ENCODE measurements at regions not wholly inside any gene's neighbourhood (a gene's known extent, or its start where the extent isn't known, plus 50 kb on each side); places are given as distances from the start of the nearest gene placed in this dataset.

GRCh38 chr18:27331606-27332005 is 146.5 kb upstream of the CHST9 start:
- DNase-seq (ENCODE audit: low read depth): no peak
- no peak overlapping the region for H3K4me3 ChIP-seq (ENCODE audit: low read depth, low read length)
- TF ChIP-seq CTCF (IDR thresholded peaks at IDR 0.05; ENCODE audit: insufficient read depth, low read depth, low read length, missing control alignments): no peak

- H3K4me3 ChIP-seq (ENCODE audit: low read depth, low read length): no peak overlapping the region
- no peak for TF ChIP-seq CTCF (IDR thresholded peaks at IDR 0.05; ENCODE audit: insufficient read depth, low read depth, low read length, missing control alignments)
- DNase-seq (ENCODE audit: low read depth): no peak
These were observed 129.9 kb upstream of the CHST9 start for GRCh38 chr18:27314996-27315395.

DNA sequence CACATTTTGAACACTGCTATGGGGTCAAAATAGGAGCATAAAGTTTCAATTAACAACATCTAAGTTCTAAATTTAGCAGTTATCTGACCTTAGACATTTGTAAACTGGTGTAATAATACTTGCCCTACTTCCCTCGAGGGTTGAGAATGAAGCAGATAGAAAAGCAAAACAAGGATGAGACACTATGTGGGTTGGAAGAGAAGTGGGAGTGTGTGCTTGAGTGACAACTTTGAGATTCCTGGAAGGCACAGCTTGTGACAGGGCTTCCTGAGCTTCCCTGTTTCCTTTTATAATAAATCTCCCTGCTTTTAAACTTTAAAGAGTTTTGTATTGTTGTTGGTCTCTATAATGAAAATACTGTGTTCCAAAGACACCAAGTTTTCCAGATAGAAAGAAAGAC is 128.6 kb upstream of the CHST9 start:
- H3K4me3 ChIP-seq (ENCODE audit: low read depth, low read length): no peak overlapping the region
- DNase-seq (ENCODE audit: low read depth): no peak
- TF ChIP-seq CTCF (IDR thresholded peaks at IDR 0.05; ENCODE audit: insufficient read depth, low read depth, low read length, missing control alignments): no peak

DNA sequence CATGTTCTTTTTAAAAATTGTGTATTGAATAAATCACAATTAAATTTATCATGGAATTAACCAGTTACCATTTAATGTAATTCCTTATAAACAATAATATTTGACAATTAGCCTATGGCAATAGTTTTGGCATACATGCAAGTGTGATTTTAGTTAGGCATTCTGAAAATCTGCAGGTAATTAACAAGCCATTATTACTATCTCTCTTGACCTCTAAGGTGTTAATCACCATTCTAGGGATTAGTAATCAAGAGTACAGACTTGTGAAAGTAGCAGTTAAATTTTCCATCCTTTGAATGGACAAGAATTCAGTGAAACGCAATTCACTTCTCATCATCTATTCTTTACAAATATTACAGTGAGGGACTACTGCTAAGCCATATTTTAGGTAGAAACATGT is 127.7 kb upstream of the CHST9 start:
- no peak overlapping the region for H3K4me3 ChIP-seq (ENCODE audit: low read depth, low read length)
- DNase-seq (ENCODE audit: low read depth): no peak
- no peak for TF ChIP-seq CTCF (IDR thresholded peaks at IDR 0.05; ENCODE audit: insufficient read depth, low read depth, low read length, missing control alignments)

DNA sequence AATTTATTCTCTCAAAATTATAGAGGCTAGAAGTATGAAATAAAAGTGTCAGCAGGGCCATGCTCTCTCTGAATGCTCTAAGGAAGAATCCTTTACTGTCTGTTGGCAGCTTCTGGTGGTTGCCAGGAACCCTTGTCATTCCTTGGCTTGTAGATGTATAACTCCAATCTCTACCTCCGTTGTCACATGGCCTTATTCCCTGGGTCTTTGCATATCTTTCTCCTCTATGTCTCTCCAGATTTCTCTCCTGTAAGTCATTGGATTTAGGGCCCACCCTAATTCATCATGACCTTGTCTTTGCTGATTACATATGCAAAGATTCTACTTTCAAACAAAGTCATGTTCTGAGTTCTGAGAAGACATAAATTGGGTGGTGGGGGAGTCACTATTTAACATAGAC is 127.0 kb upstream of the CHST9 start:
- TF ChIP-seq CTCF (IDR thresholded peaks at IDR 0.05; ENCODE audit: insufficient read depth, low read depth, low read length, missing control alignments): no peak
- DNase-seq (ENCODE audit: low read depth): no peak
- no peak overlapping the region for H3K4me3 ChIP-seq (ENCODE audit: low read depth, low read length)

DNA sequence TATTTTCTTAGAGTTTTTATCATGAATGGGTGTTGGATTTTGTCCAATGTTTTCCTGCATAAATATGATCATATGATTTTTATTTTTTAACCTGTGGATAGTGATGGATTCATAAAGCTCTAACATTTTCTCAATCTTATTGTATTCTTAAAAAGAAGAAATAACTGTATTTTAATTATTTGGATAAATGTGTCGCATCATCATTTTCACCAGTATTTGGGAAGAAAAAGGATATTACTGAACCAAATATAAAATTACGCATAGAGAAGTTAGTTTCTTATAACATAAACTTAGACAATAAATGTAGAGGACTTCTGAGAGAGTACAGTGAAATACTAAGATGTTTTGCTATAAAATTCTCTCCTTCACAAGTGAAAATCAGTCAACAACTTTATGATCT is 126.0 kb upstream of the CHST9 start:
- no peak for TF ChIP-seq CTCF (IDR thresholded peaks at IDR 0.05; ENCODE audit: insufficient read depth, low read depth, low read length, missing control alignments)
- DNase-seq (ENCODE audit: low read depth): no peak

DNA sequence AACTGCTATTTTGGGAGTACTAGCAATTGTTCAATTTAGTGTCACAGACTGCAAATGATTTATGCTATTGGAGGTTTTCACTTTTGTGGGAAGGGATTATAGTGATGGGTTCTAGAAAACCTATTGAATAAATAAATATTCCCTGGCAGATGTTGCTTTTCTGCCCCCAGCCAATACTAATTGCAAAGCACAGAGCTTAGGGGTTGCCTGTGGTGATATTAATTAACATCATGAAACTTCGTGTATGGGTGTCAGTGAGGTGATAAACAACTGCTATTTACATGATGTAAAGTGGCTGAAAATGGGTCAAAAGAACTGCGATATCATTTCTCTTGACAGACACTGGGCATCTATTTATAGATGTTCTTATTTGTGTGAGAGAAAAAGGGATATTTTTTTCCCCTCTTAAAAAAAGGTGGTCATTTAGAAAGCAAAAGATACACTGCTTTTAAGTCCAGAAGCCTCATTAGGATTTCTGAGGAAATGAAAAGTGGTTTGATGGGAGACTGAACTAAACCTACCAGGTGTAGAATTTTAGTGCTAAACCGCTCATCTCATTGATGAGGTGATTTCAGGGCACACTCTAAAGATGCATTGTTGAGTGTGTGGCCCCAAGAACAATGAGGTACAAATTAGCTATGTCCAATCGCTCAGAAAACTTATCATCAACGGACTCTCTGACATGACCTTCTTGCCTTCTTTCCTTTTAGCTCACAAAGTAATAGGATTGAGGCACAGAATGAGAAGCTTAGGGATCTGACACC is 116.7 kb upstream of the CHST9 start:
- H3K4me3 ChIP-seq (ENCODE audit: low read depth, low read length): no peak overlapping the region
- no peak for DNase-seq (ENCODE audit: low read depth)
- no peak for TF ChIP-seq CTCF (IDR thresholded peaks at IDR 0.05; ENCODE audit: insufficient read depth, low read depth, low read length, missing control alignments)

More for the DNA sequence above, 126.0 kb upstream of the CHST9 start:
- no peak overlapping the region for H3K4me3 ChIP-seq (ENCODE audit: low read depth, low read length)
